ENCODE measurements at regions not wholly inside any gene's neighbourhood (a gene's known extent, or its start where the extent isn't known, plus 50 kb on each side); places are given as distances from the start of the nearest gene placed in this dataset.

GRCh38 chr1:200329208-200329882, 80.5 kb downstream of the ZNF281 start:
- no peak for TF ChIP-seq CTCF (IDR thresholded peaks at IDR 0.05; ENCODE audit: borderline replicate concordance, extremely low read depth, low read length, poor library complexity, severe bottlenecking)
- no peak for TF ChIP-seq EZH2 (IDR thresholded peaks at IDR 0.05; ENCODE audit: borderline replicate concordance, low read depth, low read length, severe bottlenecking)
